OCI-LY1 (cell line): ENCODE measurements at regions not wholly inside any gene's neighbourhood (a gene's known extent, or its start where the extent isn't known, plus 50 kb on each side); places are given as distances from the start of the nearest gene placed in this dataset.

Source experiments
- CTCF ChIP-seq: fragments of 200-600 bp; sonication (generic), shearing (Covaris generic); IDR thresholded peaks from 2 replicates; pipeline ENCODE4 v1.5.1; 2017; ENCODE audit warnings: mild to moderate bottlenecking, antibody characterized with exemption, low read length, moderate library complexity, mixed read lengths
- EZH2 ChIP-seq: fragments of 200-600 bp; sonication (generic), shearing (Covaris generic); IDR thresholded peaks from 2 replicates; pipeline ENCODE4 v1.8.0; 2017; ENCODE audit warnings: borderline replicate concordance, mixed run types, mild to moderate bottlenecking, antibody characterized with exemption, low read length, moderate library complexity, mixed read lengths

- TF ChIP-seq CTCF, result no peak
- no peak for TF ChIP-seq EZH2
Observed at GRCh38 chr4:27811948-27812347, 951.3 kb downstream of the STIM2 start.
